ENCODE measurements at regions not wholly inside any gene's neighbourhood (a gene's known extent, or its start where the extent isn't known, plus 50 kb on each side); places are given as distances from the start of the nearest gene placed in this dataset.

- H3K9me3 Mint-ChIP-seq: no peaks in the 10 kb centered on the region
- H3K27ac Mint-ChIP-seq: no peak overlapping the region
- H3K27me3 Mint-ChIP-seq: peaks cover 12% of the 10 kb centered on the region
- H3K4me1 Mint-ChIP-seq (ENCODE audit: low read depth): no peaks in the 10 kb centered on the region
- no peaks in the 10 kb centered on the region for H3K36me3 Mint-ChIP-seq (ENCODE audit: low read depth)
- no peak overlapping the region for H3K4me3 Mint-ChIP-seq
Observed at GRCh38 chr16:74199066-74199841, 97.4 kb upstream of the PSMD7 start.

- H3K36me3 Mint-ChIP-seq (ENCODE audit: low read depth): no peaks in the 10 kb centered on the region
- no peak overlapping the region for H3K4me3 Mint-ChIP-seq
- H3K27ac Mint-ChIP-seq: no peak overlapping the region
- no peaks in the 10 kb centered on the region for H3K4me1 Mint-ChIP-seq (ENCODE audit: low read depth)
- H3K27me3 Mint-ChIP-seq: peaks cover 9% of the 10 kb centered on the region
- no peaks in the 10 kb centered on the region for H3K9me3 Mint-ChIP-seq
Observed at GRCh38 chr16:74192281-74192797, 104.3 kb upstream of the PSMD7 start.

GRCh38 chr16:74190292-74190691 lies 106.3 kb upstream of the PSMD7 start:
- H3K4me1 Mint-ChIP-seq (ENCODE audit: low read depth): no peaks in the 10 kb centered on the region
- no peak overlapping the region for H3K27ac Mint-ChIP-seq
- H3K9me3 Mint-ChIP-seq: no peaks in the 10 kb centered on the region
- H3K27me3 Mint-ChIP-seq: peaks cover 3% of the 10 kb centered on the region
- H3K4me3 Mint-ChIP-seq: no peak overlapping the region
- H3K36me3 Mint-ChIP-seq (ENCODE audit: low read depth): no peaks in the 10 kb centered on the region

- no peak overlapping the region for H3K27ac Mint-ChIP-seq
- no peaks in the 10 kb centered on the region for H3K27me3 Mint-ChIP-seq
- no peaks in the 10 kb centered on the region for H3K36me3 Mint-ChIP-seq (ENCODE audit: low read depth)
- no peak overlapping the region for H3K4me3 Mint-ChIP-seq
- H3K9me3 Mint-ChIP-seq: no peaks in the 10 kb centered on the region
- no peaks in the 10 kb centered on the region for H3K4me1 Mint-ChIP-seq (ENCODE audit: low read depth)
Observed at GRCh38 chr16:74188856-74189255, 107.8 kb upstream of the PSMD7 start.

- H3K9me3 Mint-ChIP-seq: no peaks in the 10 kb centered on the region
- H3K27me3 Mint-ChIP-seq: no peaks in the 10 kb centered on the region
- H3K4me1 Mint-ChIP-seq (ENCODE audit: low read depth): no peaks in the 10 kb centered on the region
- no peak overlapping the region for H3K4me3 Mint-ChIP-seq
- no peak overlapping the region for H3K27ac Mint-ChIP-seq
- H3K36me3 Mint-ChIP-seq (ENCODE audit: low read depth): no peaks in the 10 kb centered on the region
Observed at GRCh38 chr16:74186561-74186971, 110.0 kb upstream of the PSMD7 start.

DNA sequence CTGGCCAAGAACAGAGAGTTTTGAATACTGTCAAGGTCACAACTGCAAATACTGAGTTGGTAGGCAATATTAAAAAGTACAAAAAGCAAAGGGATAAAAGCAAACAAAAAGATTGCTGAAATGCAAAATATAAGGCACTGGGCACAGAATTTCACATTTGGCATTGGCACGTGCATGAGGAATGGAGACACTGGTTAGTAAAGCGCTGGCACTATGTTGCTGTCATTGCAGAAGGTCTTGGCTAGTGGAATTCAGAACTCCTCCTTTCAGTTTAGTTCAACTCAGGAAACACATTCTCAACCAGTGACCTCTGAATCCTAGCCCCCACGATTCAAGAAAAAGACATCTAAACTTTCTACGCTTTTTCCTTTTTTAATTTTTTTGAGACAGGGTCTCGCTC lies 111.8 kb upstream of the PSMD7 start:
- H3K27me3 Mint-ChIP-seq: no peaks in the 10 kb centered on the region
- H3K27ac Mint-ChIP-seq: no peak overlapping the region
- H3K36me3 Mint-ChIP-seq (ENCODE audit: low read depth): no peaks in the 10 kb centered on the region
- H3K9me3 Mint-ChIP-seq: peaks cover 8% of the 10 kb centered on the region
- H3K4me3 Mint-ChIP-seq: no peak overlapping the region
- no peaks in the 10 kb centered on the region for H3K4me1 Mint-ChIP-seq (ENCODE audit: low read depth)

DNA sequence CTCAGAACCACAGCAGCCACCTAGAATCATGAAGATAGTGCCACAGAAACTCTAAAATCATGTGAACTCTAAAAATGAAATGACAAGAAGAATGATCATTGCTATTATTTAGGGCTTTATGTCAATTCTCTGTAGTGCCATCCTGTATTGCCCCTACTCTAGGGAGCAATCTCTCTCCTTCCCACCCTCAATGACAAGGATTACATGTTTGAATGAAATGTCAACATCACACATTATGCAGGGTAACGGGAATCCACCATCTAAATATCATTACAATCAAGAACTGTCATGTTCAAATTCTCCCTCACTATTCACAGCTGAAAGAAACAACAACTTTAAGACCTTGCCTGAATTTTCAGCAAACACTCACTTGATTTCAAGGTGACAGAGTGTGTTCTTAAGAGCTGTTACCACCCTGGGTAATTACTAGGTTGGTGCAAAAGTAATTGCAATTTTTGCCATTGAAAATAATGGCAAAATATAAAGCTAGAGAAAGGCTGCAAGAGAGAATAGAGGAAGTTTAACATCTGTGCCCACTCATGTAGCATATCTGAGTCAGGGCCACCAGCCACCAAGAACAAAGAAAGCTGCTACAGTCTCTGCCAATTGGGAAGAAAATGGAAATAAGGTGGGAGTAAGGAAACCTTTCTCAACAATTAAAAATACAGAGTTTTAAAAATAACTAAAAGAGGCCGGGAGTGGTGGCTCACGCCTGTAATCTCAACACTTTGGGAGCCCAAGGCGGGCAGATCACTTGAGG lies 112.8 kb upstream of the PSMD7 start:
- Mint-ChIP-seq H3K27me3 (peaks cover 4% of the 10 kb centered on the region), H3K4me1 (ENCODE audit: low read depth) (no peaks in the 10 kb centered on the region), H3K9me3 (peaks cover 8% of the 10 kb centered on the region), H3K36me3 (ENCODE audit: low read depth) (no peaks in the 10 kb centered on the region), H3K27ac (no peak overlapping the region), H3K4me3 (no peak overlapping the region)

DNA sequence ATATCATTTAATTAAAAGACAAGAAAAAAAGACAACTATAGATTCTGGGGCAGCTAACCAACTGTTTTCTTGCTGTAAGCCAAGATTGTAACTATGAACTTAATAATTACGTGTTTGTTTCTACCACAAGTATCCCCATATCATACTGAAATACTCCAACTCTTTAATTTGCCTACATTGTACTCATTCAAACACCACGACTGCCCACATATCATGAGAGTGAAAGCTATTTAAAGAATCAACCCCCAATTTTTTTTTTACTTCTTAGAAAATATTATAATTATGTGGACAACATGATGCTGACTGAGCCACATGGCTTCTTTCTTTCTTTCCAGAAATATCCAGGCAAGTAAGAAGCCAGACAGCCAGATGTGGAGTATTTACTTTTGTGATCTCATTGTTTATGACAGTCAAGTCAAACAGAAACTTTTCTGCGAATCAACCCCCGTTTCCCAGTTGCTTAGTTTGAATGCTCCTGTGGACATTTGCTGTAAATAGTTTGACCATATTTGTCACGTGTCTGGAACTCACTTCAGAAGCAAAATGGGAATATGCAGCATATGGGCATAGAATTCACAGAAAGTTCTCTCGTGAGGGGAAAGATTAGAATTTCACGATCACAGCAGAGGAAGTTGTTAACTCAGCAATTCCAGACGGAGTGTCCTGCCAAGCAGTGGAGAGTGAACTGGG lies 126.8 kb upstream of the PSMD7 start:
- Mint-ChIP-seq H3K4me3 (no peak overlapping the region), H3K27me3 (no peaks in the 10 kb centered on the region), H3K9me3 (no peaks in the 10 kb centered on the region), H3K36me3 (ENCODE audit: low read depth) (no peaks in the 10 kb centered on the region), H3K4me1 (ENCODE audit: low read depth) (no peaks in the 10 kb centered on the region), H3K27ac (no peak overlapping the region)

DNA sequence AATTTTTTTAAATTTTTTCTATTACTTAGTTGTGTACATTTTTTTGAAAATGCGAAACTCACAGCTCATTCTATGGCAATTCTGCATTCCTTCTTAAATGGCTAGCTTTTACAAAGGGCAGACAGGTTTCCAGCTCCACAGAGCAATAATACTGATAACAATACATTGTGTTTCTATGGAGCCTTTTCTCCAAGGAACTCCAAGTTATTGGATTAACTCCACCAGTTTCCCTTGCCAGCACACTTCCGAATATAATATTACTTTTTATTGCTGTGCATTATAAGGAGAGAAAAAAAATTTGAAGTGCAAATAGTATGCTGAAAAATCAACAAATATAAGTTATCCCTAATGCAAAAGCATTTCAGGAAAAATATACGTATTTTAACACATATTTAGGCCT lies 127.5 kb upstream of the PSMD7 start:
- Mint-ChIP-seq H3K27me3 (no peaks in the 10 kb centered on the region), H3K4me3 (no peak overlapping the region), H3K36me3 (ENCODE audit: low read depth) (no peaks in the 10 kb centered on the region), H3K9me3 (no peaks in the 10 kb centered on the region), H3K27ac (no peak overlapping the region), H3K4me1 (ENCODE audit: low read depth) (no peaks in the 10 kb centered on the region)

GRCh38 chr16:74168445-74168844 lies 128.2 kb upstream of the PSMD7 start:
- H3K4me3 Mint-ChIP-seq: no peak overlapping the region
- H3K27me3 Mint-ChIP-seq: no peaks in the 10 kb centered on the region
- H3K9me3 Mint-ChIP-seq: no peaks in the 10 kb centered on the region
- no peaks in the 10 kb centered on the region for H3K36me3 Mint-ChIP-seq (ENCODE audit: low read depth)
- no peaks in the 10 kb centered on the region for H3K4me1 Mint-ChIP-seq (ENCODE audit: low read depth)
- H3K27ac Mint-ChIP-seq: no peak overlapping the region

- H3K4me1 Mint-ChIP-seq (ENCODE audit: low read depth): no peaks in the 10 kb centered on the region
Observed at GRCh38 chr16:74166456-74166855, 130.2 kb upstream of the PSMD7 start.

DNA sequence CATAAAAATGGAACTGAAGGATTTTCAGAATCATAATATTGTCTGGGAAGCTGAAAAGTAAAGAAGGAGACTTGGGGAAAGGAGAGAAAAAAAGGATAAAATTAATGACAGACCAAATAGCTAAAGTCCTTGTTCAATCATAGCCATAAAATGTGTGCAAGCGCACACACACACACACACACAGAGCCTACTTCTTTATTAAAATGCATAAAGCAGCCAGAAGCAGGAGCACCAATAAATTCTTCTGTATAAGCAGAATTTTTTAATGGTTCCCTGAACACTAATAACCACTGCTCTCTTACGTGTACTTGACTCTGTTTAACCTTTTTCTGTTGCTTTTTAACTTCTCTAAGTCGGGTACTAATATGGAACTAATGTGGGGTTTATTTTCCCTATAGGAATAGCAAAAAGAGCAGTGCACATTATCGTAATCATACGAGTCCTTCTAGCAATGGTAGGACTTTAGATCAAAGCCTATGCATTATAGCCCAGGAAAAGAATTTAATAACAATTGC lies 131.0 kb upstream of the PSMD7 start:
- Mint-ChIP-seq H3K27ac (no peak overlapping the region), H3K36me3 (ENCODE audit: low read depth) (no peaks in the 10 kb centered on the region), H3K4me3 (no peak overlapping the region), H3K4me1 (ENCODE audit: low read depth) (no peaks in the 10 kb centered on the region), H3K9me3 (peaks cover 9% of the 10 kb centered on the region), H3K27me3 (no peaks in the 10 kb centered on the region)

More at GRCh38 chr16:74166456-74166855, 130.2 kb upstream of the PSMD7 start:
- Mint-ChIP-seq H3K4me3 (no peak overlapping the region), H3K27ac (no peak overlapping the region), H3K9me3 (peaks cover 3% of the 10 kb centered on the region), H3K36me3 (ENCODE audit: low read depth) (no peaks in the 10 kb centered on the region), H3K27me3 (no peaks in the 10 kb centered on the region)

DNA sequence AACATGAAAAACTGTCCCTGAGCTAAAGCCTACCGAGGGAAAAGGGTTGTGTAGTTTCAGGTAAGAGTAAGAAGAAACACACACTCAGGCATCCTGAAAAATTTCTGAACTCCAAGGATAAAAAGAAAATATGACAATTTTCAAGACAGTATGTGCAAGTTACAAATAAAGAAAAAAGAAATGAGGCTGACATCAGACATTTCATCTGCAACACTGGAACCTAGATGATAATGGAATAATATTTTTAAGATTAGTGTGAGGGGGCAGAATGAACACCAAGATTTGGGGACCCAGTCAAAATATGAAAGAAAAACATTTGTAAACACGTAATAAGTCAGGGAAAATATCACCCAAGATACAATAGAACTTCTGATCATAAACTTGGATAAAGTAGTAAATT lies 135.9 kb upstream of the PSMD7 start:
- H3K27me3 Mint-ChIP-seq: no peaks in the 10 kb centered on the region
- peaks cover 11% of the 10 kb centered on the region for H3K9me3 Mint-ChIP-seq
- no peak overlapping the region for H3K4me3 Mint-ChIP-seq
- H3K36me3 Mint-ChIP-seq (ENCODE audit: low read depth): no peaks in the 10 kb centered on the region
- H3K27ac Mint-ChIP-seq: no peak overlapping the region
- no peaks in the 10 kb centered on the region for H3K4me1 Mint-ChIP-seq (ENCODE audit: low read depth)

DNA sequence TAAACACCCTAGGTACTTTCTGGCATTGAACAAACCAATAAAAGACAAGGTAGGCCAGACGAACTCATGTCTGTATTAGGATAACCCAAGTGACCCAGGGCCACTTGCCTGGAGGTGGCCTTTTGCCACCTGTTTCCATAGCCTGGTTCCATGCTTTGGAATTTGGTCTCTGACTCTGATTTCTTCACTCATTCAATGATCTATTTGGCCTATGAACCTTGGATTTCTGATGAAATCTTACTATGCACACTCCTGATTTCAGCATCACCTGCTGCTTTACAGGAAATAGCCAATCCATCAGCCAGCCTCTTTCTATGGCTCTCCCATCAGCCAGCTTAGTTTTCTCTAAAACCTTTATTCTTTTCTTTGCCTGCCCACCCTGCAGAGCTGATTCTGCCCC lies 142.8 kb upstream of the PSMD7 start:
- H3K9me3 Mint-ChIP-seq: peaks cover 10% of the 10 kb centered on the region
- peaks cover 4% of the 10 kb centered on the region for H3K27me3 Mint-ChIP-seq
- H3K4me1 Mint-ChIP-seq (ENCODE audit: low read depth): no peaks in the 10 kb centered on the region
- H3K27ac Mint-ChIP-seq: no peak overlapping the region
- H3K36me3 Mint-ChIP-seq (ENCODE audit: low read depth): no peaks in the 10 kb centered on the region
- H3K4me3 Mint-ChIP-seq: no peak overlapping the region

DNA sequence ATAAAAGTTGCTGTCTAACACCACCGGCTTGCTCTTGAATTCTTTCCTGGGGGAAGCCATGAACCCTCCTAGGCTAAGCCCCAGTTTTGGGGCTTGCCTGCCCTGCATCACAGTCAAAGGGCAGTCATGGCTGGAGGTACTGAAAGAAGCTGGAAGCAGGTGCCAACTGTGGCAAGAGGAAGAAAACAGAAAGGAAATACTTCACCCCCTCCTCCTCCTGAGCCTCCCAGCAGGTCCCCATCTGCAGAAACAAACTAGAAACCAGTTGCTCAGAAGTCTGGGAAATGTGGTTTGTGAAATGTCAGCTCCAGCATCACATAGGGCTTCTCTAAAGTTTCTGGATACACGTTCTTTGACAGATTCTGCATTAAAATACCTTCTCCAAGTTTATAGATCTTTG lies 150.0 kb upstream of the PSMD7 start:
- Mint-ChIP-seq H3K4me3 (no peak overlapping the region), H3K4me1 (ENCODE audit: low read depth) (no peaks in the 10 kb centered on the region), H3K36me3 (ENCODE audit: low read depth) (no peaks in the 10 kb centered on the region), H3K27me3 (peaks cover 2% of the 10 kb centered on the region), H3K9me3 (peaks cover 2% of the 10 kb centered on the region), H3K27ac (no peak overlapping the region)
